Gastrocnemius medialis (tissue), 4 donors: ENCODE measurements at regions not wholly inside any gene's neighbourhood (a gene's known extent, or its start where the extent isn't known, plus 50 kb on each side); places are given as distances from the start of the nearest gene placed in this dataset.

ENCODE experiments used
- ATAC-seq, 2 donors: fragments of 150-250 bp; one replicate each; pipeline ENCODE4 v1.9.1; 2016
- DNase-seq, 2 donors: peaks; one replicate each; pipeline ENCODE4 v3.0.0-alpha.2; 2019
- H3K27ac ChIP-seq, 4 donors: fragments of 200-600 bp; sonication (generic); 1 replicate in 1 of 4; 2 replicates in 3 of 4; pipeline ENCODE4 v1.5.1; 2016 to 2018; ENCODE audit warnings: mild to moderate bottlenecking in 2 of 4, moderate library complexity in 1 of 4
- H3K27me3 ChIP-seq, 3 donors: fragments of 200-600 bp; sonication (generic) in 2 of 3; 1 replicate in 1 of 3; 2 replicates in 2 of 3; pipeline versions ENCODE4 v1.5.1 to v1.6.0; 2016 to 2019; ENCODE audit warnings: mild to moderate bottlenecking in 1 of 3, moderate library complexity in 1 of 3
- H3K36me3 ChIP-seq, 2 donors: fragments of 200-600 bp; sonication (generic) in 1 of 2; one replicate each; pipeline ENCODE4 v1.5.1; 2017 to 2018
- H3K4me1 ChIP-seq, 2 donors: fragments of 200-600 bp; sonication (generic) in 1 of 2; one replicate each; pipeline ENCODE4 v1.5.1; 2016 to 2017; ENCODE audit warnings: mild to moderate bottlenecking in 2 of 2
- H3K4me3 ChIP-seq, 4 donors: fragments of 200-600 bp; sonication (generic) in 3 of 4; 1 replicate in 1 of 4; 2 replicates in 3 of 4; pipeline ENCODE4 v1.5.1; 2016 to 2019; ENCODE audit warnings: mild to moderate bottlenecking in 2 of 4
- H3K9me3 ChIP-seq, 3 donors: fragments of 200-600 bp; sonication (generic) in 2 of 3; 1 replicate in 1 of 3; 2 replicates in 2 of 3; pipeline ENCODE4 v1.5.1; 2016 to 2019
- POLR2A ChIP-seq, 2 donors: fragments of 450-650 bp; IDR thresholded peaks; one replicate each; pipeline ENCODE4 v1.6.1; 2017; ENCODE audit warnings: antibody characterized with exemption in 2 of 2, mild to moderate bottlenecking in 2 of 2, moderate library complexity in 2 of 2
- in situ Hi-C, 4 donors: fragments of 200-750 bp; cut with MboI; loops; one replicate each; pipeline versions ENCODE4 v1.15.0 to v1.8.0; 2017; ENCODE audit warnings: low sequenced_read_pairs in 4 of 4
- intact Hi-C: fragments of 100-400 bp; cut with DNase I; formaldehyde crosslinking; loops from one replicate; pipeline ENCODE4 v1.15.1; 2023; ENCODE audit warnings: low total_unique reads
- TF ChIP-seq, protein P1 (sequence below), 5 experiments: fragments of 450-650 bp in 3 of 5; fragments of 200-600 bp in 2 of 5; sonication (generic) in 2 of 5; IDR thresholded peaks in 4 of 5; conservative IDR thresholded peaks in 1 of 5; 1 replicate in 4 of 5; 2 replicates in 1 of 5; pipeline ENCODE4 v1.5.1; 2016 to 2019; ENCODE audit warnings: antibody characterized with exemption in 5 of 5, mild to moderate bottlenecking in 3 of 5, moderate library complexity in 3 of 5

DNA sequence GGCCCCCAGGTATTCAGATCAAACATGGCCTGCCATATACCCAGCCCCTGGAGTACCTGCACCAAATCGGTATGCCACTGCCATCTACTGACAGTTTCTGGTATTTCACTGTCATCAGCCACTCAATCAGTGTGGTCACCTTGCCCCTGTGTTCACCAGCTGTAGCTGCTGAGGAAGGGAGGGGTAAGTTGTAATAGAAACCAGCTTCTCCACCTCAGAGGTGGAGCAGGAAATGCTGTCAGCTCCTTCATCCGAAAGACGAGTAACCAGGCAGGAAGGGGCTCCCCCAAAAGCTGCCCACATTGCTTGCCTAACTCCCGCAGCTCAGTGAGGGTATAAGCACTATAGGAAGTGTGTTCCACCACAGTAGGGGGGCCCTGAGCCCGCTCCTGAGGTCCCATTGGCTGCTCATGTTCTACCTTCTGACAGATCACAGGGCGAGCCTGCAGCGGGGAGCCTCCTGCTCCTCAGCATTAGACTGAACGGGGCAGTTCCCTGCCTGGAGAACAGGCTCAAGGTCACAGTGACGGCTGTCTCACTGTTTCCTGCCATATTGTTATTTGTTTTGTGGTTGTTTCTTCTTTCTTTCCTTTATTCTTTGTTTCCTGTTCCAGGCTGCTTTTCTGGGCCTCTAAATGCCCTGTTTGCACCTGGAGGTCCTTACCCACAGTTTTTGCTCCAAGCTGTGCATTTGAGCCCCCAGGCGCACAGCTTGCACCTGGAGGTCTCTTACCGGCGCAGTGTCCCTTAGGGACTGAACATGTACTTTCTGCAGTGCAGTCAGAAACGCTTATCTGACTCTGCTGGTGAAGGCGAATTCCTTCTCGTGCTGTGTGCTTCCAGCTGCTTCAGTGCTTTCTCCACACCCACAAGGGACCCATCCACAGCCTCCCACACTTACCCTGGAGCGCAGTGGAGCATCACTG is 1638.3 kb downstream of the MRPL39 start:
- Histone ChIP-seq H3K9me3 (no peaks in the 10 kb centered on the region), H3K36me3 (no peaks in the 10 kb centered on the region), H3K27me3 (no peaks in the 10 kb centered on the region), H3K4me3 (no peak overlapping the region), H3K27ac (no peak overlapping the region), H3K4me1 (no peaks in the 10 kb centered on the region)
- intact Hi-C loops, result no loop called here
- DNase-seq (no peak), ATAC-seq (no peak)
- TF ChIP-seq, protein P1, sequence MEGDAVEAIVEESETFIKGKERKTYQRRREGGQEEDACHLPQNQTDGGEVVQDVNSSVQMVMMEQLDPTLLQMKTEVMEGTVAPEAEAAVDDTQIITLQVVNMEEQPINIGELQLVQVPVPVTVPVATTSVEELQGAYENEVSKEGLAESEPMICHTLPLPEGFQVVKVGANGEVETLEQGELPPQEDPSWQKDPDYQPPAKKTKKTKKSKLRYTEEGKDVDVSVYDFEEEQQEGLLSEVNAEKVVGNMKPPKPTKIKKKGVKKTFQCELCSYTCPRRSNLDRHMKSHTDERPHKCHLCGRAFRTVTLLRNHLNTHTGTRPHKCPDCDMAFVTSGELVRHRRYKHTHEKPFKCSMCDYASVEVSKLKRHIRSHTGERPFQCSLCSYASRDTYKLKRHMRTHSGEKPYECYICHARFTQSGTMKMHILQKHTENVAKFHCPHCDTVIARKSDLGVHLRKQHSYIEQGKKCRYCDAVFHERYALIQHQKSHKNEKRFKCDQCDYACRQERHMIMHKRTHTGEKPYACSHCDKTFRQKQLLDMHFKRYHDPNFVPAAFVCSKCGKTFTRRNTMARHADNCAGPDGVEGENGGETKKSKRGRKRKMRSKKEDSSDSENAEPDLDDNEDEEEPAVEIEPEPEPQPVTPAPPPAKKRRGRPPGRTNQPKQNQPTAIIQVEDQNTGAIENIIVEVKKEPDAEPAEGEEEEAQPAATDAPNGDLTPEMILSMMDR (IDR thresholded peaks at IDR 0.05 in 4 of 5, conservative IDR thresholded peaks at IDR 0.05 in 1 of 5), result no peak
- no peak for TF ChIP-seq POLR2A (IDR thresholded peaks at IDR 0.05)
- in situ Hi-C loops, result no loop called here

- Histone ChIP-seq H3K9me3 (no peaks in the 10 kb centered on the region), H3K36me3 (no peaks in the 10 kb centered on the region), H3K27me3 (no peaks in the 10 kb centered on the region), H3K4me1 (no peaks in the 10 kb centered on the region), H3K27ac (no peak overlapping the region), H3K4me3 (no peak overlapping the region)
- ATAC-seq, result no peak
- in situ Hi-C loops (no loop called here), intact Hi-C loops (no loop called here)
- TF ChIP-seq POLR2A (IDR thresholded peaks at IDR 0.05), result no peak
- TF ChIP-seq, protein P1 (IDR thresholded peaks at IDR 0.05 in 4 of 5, conservative IDR thresholded peaks at IDR 0.05 in 1 of 5), result no peak
- no peak for DNase-seq
These were observed 1639.3 kb downstream of the MRPL39 start for GRCh38 chr21:23968008-23968407.

DNA sequence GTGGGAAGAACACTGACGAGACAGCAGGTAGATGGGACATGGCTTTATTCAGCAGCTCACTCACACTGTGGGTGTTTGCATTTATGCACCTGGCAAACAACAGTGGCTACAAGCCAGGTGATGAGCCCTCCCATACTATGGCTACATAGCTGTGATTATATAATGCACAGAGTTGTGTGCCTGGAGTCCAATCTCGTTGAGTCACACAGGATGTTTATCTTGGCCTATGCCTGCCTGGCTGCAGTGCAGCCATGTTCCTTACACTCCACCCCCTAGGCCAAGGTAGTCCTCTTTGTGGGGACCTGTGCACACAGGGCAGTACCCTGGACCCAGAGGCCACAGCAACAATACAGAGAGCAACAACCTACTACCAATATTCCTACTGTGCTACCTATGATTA is 1643.8 kb downstream of the MRPL39 start:
- intact Hi-C loops, result no loop called here
- Histone ChIP-seq H3K4me1 (no peaks in the 10 kb centered on the region), H3K4me3 (no peak overlapping the region), H3K27me3 (no peaks in the 10 kb centered on the region), H3K36me3 (no peaks in the 10 kb centered on the region), H3K9me3 (no peaks in the 10 kb centered on the region), H3K27ac (no peak overlapping the region)
- TF ChIP-seq, protein P1 (IDR thresholded peaks at IDR 0.05 in 4 of 5, conservative IDR thresholded peaks at IDR 0.05 in 1 of 5), result no peak
- TF ChIP-seq POLR2A (IDR thresholded peaks at IDR 0.05), result no peak
- no peak for DNase-seq
- in situ Hi-C loops, result no loop called here
- ATAC-seq, result no peak

DNA sequence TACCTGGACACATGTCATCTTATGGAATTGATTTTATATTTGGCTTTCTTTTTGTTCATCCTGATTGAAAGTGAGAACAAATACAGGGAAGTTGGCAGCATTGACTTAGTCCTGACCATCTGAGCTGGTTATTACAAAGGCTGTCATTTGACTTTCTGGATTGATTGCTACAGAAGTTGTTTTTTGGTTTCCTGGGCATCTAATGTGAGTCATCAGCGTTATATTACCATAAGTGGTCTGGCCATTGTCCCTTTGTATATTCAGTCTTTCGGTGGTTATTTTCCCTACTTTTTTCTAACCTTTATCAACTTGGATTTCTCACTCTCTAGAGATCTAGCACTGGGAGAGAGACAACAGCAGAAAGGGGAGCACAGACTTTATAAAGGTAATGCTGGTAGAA is 1646.5 kb downstream of the MRPL39 start:
- Histone ChIP-seq H3K36me3 (no peaks in the 10 kb centered on the region), H3K4me1 (no peaks in the 10 kb centered on the region), H3K9me3 (no peaks in the 10 kb centered on the region), H3K27me3 (no peaks in the 10 kb centered on the region), H3K4me3 (no peak overlapping the region), H3K27ac (no peak overlapping the region)
- ATAC-seq (no peak), DNase-seq (no peak)
- in situ Hi-C loops (no loop called here), intact Hi-C loops (no loop called here)
- TF ChIP-seq POLR2A (IDR thresholded peaks at IDR 0.05), result no peak
- TF ChIP-seq, protein P1 (IDR thresholded peaks at IDR 0.05 in 4 of 5, conservative IDR thresholded peaks at IDR 0.05 in 1 of 5), result no peak
